Thyroid gland (tissue), 4 donors: ENCODE measurements at regions not wholly inside any gene's neighbourhood (a gene's known extent, or its start where the extent isn't known, plus 50 kb on each side); places are given as distances from the start of the nearest gene placed in this dataset. TPM values are rescaled to one million over a fixed set of nuclear protein-coding genes. Genes with fewer than 3 reads are reported as not detected.

Source experiments
- DNase-seq, 2 donors: peaks; one replicate each; pipeline ENCODE4 v3.0.0-alpha.2; 2019
- H3K27ac ChIP-seq, 3 donors: fragments of 200-600 bp; sonication (generic); 1 replicate in 2 of 3; 2 replicates in 1 of 3; pipeline ENCODE4 v1.5.1; 2016 to 2019; ENCODE audit warnings: mild to moderate bottlenecking in 1 of 3, moderate library complexity in 1 of 3
- H3K27me3 ChIP-seq: fragments of 200-600 bp; sonication (generic); one replicate; pipeline ENCODE4 v1.5.1; 2019
- H3K36me3 ChIP-seq, 2 donors: fragments of 200-600 bp; sonication (generic); one replicate each; pipeline ENCODE4 v1.5.1; 2016 to 2019
- H3K4me1 ChIP-seq, 2 donors: fragments of 200-600 bp; sonication (generic); one replicate each; pipeline ENCODE4 v1.5.1; 2017 to 2019
- H3K4me3 ChIP-seq, 3 donors: fragments of 200-600 bp; sonication (generic); replicated peaks in 1 of 3; 1 replicate in 2 of 3; 2 replicates in 1 of 3; pipeline ENCODE4 v1.5.1; 2016; ENCODE audit warnings: mild to moderate bottlenecking in 1 of 3
- H3K9me3 ChIP-seq: fragments of 200-600 bp; sonication (generic); one replicate; pipeline ENCODE4 v1.5.1; 2017
- CTCF ChIP-seq, 6 experiments: fragments of 200-600 bp in 3 of 6; fragments of 450-650 bp in 3 of 6; sonication (generic) in 3 of 6; IDR thresholded peaks; one replicate each; pipeline ENCODE4 v1.5.1; 2016 to 2019; ENCODE audit warnings: antibody characterized with exemption in 6 of 6, mild to moderate bottlenecking in 2 of 6, inconsistent platforms in 1 of 6, moderate library complexity in 1 of 6
- POLR2A ChIP-seq, 2 donors: fragments of 450-650 bp; IDR thresholded peaks; one replicate each; pipeline ENCODE4 v1.6.1; 2017; ENCODE audit warnings: antibody characterized with exemption in 2 of 2, mild to moderate bottlenecking in 2 of 2, moderate library complexity in 1 of 2
- WGBS, 2 donors: methylation state at CpG; one replicate each; pipeline ENCODE4 v1.1.5; 2017; 5-methylcytosine and 5-hydroxymethylcytosine counted together
- intact Hi-C: fragments of 100-400 bp; cut with DNase I; formaldehyde crosslinking; loops from one replicate; pipeline ENCODE4 v1.15.1; 2023
- small RNA-seq: library from RNA; depleted of rRNA; stranded (forward); fragments of <200 nt; gene quantifications from one replicate; pipeline ENCODE3, GENCODE V24; 2016

DNA sequence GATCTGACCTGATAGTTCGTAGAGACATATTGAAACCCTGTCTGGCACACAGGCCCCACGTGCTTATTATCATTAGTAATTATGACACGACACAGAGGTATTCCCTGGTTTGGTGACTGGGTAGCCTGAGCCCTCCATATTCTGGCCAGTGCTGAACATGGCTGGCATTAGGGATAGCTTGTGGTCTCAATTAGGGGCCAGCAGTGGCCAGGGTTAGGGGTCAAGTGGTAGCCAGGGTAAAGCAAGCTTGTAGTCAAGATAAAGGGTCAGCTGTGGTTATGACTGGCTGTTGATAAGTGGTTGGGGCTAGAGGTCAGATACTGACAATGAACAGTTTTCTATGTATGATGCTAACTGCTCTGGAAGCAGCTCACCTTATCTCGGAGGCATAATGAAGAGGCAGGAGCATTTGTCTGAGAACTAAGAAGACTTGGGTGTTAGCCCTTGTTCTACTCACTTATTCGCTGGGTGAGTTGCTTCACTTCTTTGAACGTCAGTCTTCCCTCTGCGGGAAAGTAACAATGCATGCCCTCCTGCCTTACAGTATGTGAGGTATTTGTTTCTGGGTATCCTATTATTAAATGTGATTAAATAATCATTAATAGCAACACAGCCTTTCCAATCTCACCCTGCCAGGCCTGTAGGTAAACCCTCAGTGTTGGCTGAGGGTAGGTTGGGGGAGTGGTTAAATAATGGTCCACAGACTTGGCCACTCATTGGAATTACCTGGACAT is 66.7 kb downstream of the VEGFA start:
- H3K4me3 ChIP-seq: no peak overlapping the region
- H3K4me1 ChIP-seq: peaks cover 31 to 41% of the 10 kb centered on the region in 2 donors
- no peaks in the 10 kb centered on the region for H3K27me3 ChIP-seq
- 69 to 74% methylated on average over 7 of the region's 7 CpGs for WGBS, 2 donors
- H3K27ac ChIP-seq: peak overlapping the region; percentile 65 to 84 (median 70)
- no peaks in the 10 kb centered on the region for H3K9me3 ChIP-seq
- no peaks in the 10 kb centered on the region for H3K36me3 ChIP-seq
- DNase-seq: no peak
- TF ChIP-seq POLR2A (IDR thresholded peaks at IDR 0.05): no peak
- no peak for TF ChIP-seq CTCF (IDR thresholded peaks at IDR 0.05)
- intact Hi-C loops: no loop called here

Small RNAs in the stretch of these regions (small RNA-seq; reads per million reads assigned to genes)
- not detected for gene AL157371.1
